WTC11 (cell line): ENCODE measurements at regions not wholly inside any gene's neighbourhood (a gene's known extent, or its start where the extent isn't known, plus 50 kb on each side); places are given as distances from the start of the nearest gene placed in this dataset.

Experiments
- FOXJ3 ChIP-seq: sonication (generic); formaldehyde crosslinking; IDR thresholded peaks from 2 replicates; pipeline ENCODE4 v1.9.0; 2021; ENCODE audit warnings: missing genetic modification reagents, mild to moderate bottlenecking, borderline replicate concordance
- PRRX2 ChIP-seq: fragments of 250-450 bp; sonication (Bioruptor Pico); IDR thresholded peaks from 2 replicates; pipeline ENCODE4 v1.8.0; 2021; ENCODE audit warnings: mild to moderate bottlenecking
- SOX15 ChIP-seq: fragments of 250-450 bp; sonication (Bioruptor Pico); IDR thresholded peaks from 2 replicates; pipeline ENCODE4 v1.9.0; 2021; ENCODE audit warnings: mild to moderate bottlenecking
- SP1 ChIP-seq: sonication (generic); formaldehyde crosslinking; conservative IDR thresholded peaks from 2 replicates; pipeline ENCODE4 v1.8.1; 2022; ENCODE audit warnings: missing genetic modification reagents
- ZMAT4 ChIP-seq: fragments of 250-450 bp; sonication (Bioruptor Pico); IDR thresholded peaks from 2 replicates; pipeline ENCODE4 v1.9.0; 2021; ENCODE audit warnings: mild to moderate bottlenecking
- ZNF121 ChIP-seq: sonication (generic); formaldehyde crosslinking; IDR thresholded peaks from 2 replicates; pipeline ENCODE4 v1.8.0; 2023; ENCODE audit warnings: missing genetic modification reagents
- ZNF232 ChIP-seq: sonication (generic); formaldehyde crosslinking; IDR thresholded peaks from 2 replicates; pipeline ENCODE4 v1.8.0; 2022; ENCODE audit warnings: mild to moderate bottlenecking, missing genetic modification reagents
- ZNF416 ChIP-seq: fragments of 250-450 bp; sonication (Bioruptor Pico); IDR thresholded peaks from 2 replicates; pipeline ENCODE4 v1.9.0; 2021; ENCODE audit warnings: mild to moderate bottlenecking, inconsistent platforms
- ZNF671 ChIP-seq: fragments of 250-450 bp; sonication (Bioruptor Pico); IDR thresholded peaks from 2 replicates; pipeline ENCODE4 v1.8.0; 2021; ENCODE audit warnings: mild to moderate bottlenecking
- TF ChIP-seq, protein P1 (sequence below): fragments of 200-600 bp; IDR thresholded peaks from 2 replicates; pipeline ENCODE4 v1.8.0; 2022; ENCODE audit warnings: antibody characterized with exemption
- TF ChIP-seq, protein P2 (sequence below): sonication (generic); formaldehyde crosslinking; IDR thresholded peaks from 2 replicates; pipeline ENCODE4 v1.8.1; 2022; ENCODE audit warnings: mild to moderate bottlenecking, moderate library complexity, missing genetic modification reagents
- TF ChIP-seq, protein P3 (sequence below): sonication (generic); formaldehyde crosslinking; IDR thresholded peaks from 2 replicates; pipeline ENCODE4 v1.8.0; 2022; ENCODE audit warnings: mild to moderate bottlenecking, missing genetic modification reagents

GRCh38 chr10:130283219-130283545 lies 147.0 kb downstream of the GLRX3 start:
- TF ChIP-seq, protein P1, sequence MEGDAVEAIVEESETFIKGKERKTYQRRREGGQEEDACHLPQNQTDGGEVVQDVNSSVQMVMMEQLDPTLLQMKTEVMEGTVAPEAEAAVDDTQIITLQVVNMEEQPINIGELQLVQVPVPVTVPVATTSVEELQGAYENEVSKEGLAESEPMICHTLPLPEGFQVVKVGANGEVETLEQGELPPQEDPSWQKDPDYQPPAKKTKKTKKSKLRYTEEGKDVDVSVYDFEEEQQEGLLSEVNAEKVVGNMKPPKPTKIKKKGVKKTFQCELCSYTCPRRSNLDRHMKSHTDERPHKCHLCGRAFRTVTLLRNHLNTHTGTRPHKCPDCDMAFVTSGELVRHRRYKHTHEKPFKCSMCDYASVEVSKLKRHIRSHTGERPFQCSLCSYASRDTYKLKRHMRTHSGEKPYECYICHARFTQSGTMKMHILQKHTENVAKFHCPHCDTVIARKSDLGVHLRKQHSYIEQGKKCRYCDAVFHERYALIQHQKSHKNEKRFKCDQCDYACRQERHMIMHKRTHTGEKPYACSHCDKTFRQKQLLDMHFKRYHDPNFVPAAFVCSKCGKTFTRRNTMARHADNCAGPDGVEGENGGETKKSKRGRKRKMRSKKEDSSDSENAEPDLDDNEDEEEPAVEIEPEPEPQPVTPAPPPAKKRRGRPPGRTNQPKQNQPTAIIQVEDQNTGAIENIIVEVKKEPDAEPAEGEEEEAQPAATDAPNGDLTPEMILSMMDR: no peak
- TF ChIP-seq FOXJ3 (CRISPR knock-in tag) (no peak), ZNF121 (CRISPR knock-in tag) (no peak), SOX15 (CRISPR knock-in tag) (no peak), PRRX2 (no peak), SP1 (CRISPR knock-in tag) (no peak), ZNF232 (CRISPR knock-in tag) (no peak), ZNF671 (CRISPR knock-in tag) (no peak), ZMAT4 (no peak), ZNF416 (CRISPR knock-in tag) (no peak)
- TF ChIP-seq, protein P2, sequence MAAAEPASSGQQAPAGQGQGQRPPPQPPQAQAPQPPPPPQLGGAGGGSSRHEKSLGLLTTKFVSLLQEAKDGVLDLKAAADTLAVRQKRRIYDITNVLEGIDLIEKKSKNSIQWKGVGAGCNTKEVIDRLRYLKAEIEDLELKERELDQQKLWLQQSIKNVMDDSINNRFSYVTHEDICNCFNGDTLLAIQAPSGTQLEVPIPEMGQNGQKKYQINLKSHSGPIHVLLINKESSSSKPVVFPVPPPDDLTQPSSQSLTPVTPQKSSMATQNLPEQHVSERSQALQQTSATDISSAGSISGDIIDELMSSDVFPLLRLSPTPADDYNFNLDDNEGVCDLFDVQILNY (CRISPR knock-in tag): no peak
- TF ChIP-seq, protein P3, sequence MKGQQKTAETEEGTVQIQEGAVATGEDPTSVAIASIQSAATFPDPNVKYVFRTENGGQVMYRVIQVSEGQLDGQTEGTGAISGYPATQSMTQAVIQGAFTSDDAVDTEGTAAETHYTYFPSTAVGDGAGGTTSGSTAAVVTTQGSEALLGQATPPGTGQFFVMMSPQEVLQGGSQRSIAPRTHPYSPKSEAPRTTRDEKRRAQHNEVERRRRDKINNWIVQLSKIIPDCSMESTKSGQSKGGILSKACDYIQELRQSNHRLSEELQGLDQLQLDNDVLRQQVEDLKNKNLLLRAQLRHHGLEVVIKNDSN (CRISPR knock-in tag): no peak
